ENCODE measurements at regions not wholly inside any gene's neighbourhood (a gene's known extent, or its start where the extent isn't known, plus 50 kb on each side); places are given as distances from the start of the nearest gene placed in this dataset.

DNA sequence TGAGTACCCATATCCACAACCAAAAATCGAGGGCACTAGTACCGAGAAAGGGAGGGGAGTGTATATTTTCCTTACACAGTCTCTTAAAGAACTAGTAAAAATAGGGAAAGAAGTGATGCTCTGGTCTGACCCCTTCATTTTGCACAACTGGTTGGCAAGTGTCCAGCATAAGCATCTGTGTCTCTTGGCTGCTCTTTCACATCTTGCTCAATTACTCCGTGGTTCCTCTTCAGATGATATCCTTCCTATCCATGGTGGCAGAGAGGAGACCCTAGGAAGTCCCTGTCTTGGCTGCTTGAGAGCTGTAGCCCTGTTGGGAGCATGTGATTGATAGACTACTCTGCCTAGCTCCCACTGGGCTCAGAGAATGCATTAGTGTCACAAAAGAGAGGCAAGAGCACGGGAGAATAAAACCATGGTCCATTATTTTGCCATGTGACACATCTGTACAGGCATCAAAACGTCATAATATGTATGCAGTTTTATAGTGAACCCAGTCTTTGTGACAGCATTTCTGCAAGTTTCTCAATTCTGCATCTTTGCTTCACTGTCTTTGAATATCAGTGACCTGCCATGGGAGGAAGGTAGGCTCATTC, 111.8 kb upstream of the ANKRD1 start:
- no peak for DNase-seq
- in situ Hi-C loops (cut with HindIII; ENCODE audit: low pct_ligation_motif_present, low pct_unique_long_range_greater_than_20kb, low sequenced_read_pairs), result no loop called here

GRCh38 chr10:91033324-91033950, 112.5 kb upstream of the ANKRD1 start:
- no peak for DNase-seq
- in situ Hi-C loops (cut with HindIII; ENCODE audit: low pct_ligation_motif_present, low pct_unique_long_range_greater_than_20kb, low sequenced_read_pairs), result no loop called here

GRCh38 chr10:91034042-91034441, 113.2 kb upstream of the ANKRD1 start:
- DNase-seq, result no peak

GRCh38 chr10:91034494-91035159, 113.7 kb upstream of the ANKRD1 start:
- in situ Hi-C loops (cut with HindIII; ENCODE audit: low pct_ligation_motif_present, low pct_unique_long_range_greater_than_20kb, low sequenced_read_pairs), result no loop called here
- DNase-seq, result no peak

More at GRCh38 chr10:91034042-91034441, 113.2 kb upstream of the ANKRD1 start:
- in situ Hi-C loops (cut with HindIII; ENCODE audit: low pct_ligation_motif_present, low pct_unique_long_range_greater_than_20kb, low sequenced_read_pairs), result no loop called here

GRCh38 chr10:91035650-91036292, 114.9 kb upstream of the ANKRD1 start:
- DNase-seq, result no peak
- in situ Hi-C loops (cut with HindIII; ENCODE audit: low pct_ligation_motif_present, low pct_unique_long_range_greater_than_20kb, low sequenced_read_pairs), result no loop called here

GRCh38 chr10:91036807-91037411, 116.0 kb upstream of the ANKRD1 start:
- no peak for DNase-seq
- in situ Hi-C loops (cut with HindIII; ENCODE audit: low pct_ligation_motif_present, low pct_unique_long_range_greater_than_20kb, low sequenced_read_pairs), result no loop called here

DNA sequence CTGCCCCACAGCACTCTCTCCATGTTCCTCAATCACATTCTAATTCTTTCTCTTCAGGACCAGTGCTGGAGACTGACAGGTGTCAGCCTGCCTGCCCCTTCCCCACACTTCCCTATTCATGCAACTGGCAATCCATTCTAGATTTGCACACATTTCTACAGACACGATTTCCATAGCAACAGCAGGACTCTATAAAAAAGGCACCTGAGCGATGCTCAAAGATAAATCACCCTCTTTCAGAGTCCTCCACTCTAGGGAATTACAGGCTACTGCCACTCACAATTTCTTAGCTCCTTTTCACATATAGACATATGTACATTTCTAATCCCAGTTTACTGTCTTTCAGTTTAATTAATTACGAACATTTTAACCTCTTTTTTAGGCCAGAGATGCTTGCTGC, 118.1 kb upstream of the ANKRD1 start:
- in situ Hi-C loops (cut with HindIII; ENCODE audit: low pct_ligation_motif_present, low pct_unique_long_range_greater_than_20kb, low sequenced_read_pairs), result no loop called here

GRCh38 chr10:91040343-91040742, 119.5 kb upstream of the ANKRD1 start:
- no peak for DNase-seq
- in situ Hi-C loops (cut with HindIII; ENCODE audit: low pct_ligation_motif_present, low pct_unique_long_range_greater_than_20kb, low sequenced_read_pairs), result no loop called here

More for the DNA sequence above, 118.1 kb upstream of the ANKRD1 start:
- no peak for DNase-seq

DNA sequence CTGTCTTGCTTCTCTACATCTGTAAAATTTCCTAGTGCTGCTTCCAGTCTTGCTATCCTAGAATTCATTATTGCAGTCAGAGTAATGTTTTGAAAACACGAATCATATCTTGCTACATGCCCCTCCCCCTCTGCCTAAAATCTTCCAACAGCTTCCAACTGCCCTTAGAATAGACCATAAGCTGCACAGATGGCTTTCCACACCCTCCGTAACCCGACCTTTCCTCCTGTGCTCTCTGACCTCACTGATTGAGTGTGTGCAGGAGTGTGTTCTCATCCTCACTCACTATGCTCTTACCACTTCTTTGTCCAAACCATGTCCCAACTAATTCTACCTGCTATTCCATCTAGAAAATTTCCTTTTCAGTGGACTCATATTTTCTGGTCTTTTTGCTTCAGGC, 121.2 kb upstream of the ANKRD1 start:
- in situ Hi-C loops (cut with HindIII; ENCODE audit: low pct_ligation_motif_present, low pct_unique_long_range_greater_than_20kb, low sequenced_read_pairs), result no loop called here
- DNase-seq, result no peak

GRCh38 chr10:91043173-91043910, 122.5 kb upstream of the ANKRD1 start:
- peak; percentile 47 for DNase-seq
- in situ Hi-C loops (cut with HindIII; ENCODE audit: low pct_ligation_motif_present, low pct_unique_long_range_greater_than_20kb, low sequenced_read_pairs), result no loop called here

DNA sequence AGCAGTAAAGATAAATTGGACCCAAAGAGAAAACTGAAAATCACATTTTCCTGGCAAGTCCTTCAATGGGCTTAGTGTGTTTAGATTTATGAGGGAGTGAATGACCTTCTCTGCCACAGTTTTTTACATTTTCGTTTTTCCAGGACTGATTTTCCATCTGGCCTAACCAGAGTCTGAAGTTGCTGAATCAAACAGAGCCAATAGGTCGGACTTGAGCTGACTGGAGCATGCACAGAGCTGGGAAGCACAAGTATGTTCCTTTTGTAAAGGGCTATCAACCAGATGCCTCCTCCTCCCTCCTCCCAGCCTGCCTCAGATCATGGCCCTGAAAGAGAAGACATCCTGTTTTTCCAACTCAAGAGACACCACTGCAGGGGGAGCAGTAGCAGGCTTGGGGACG, 126.0 kb upstream of the ANKRD1 start:
- no peak for DNase-seq
- in situ Hi-C loops (cut with HindIII; ENCODE audit: low pct_ligation_motif_present, low pct_unique_long_range_greater_than_20kb, low sequenced_read_pairs), result no loop called here

GRCh38 chr10:91048380-91048779, 127.5 kb upstream of the ANKRD1 start:
- in situ Hi-C loops (cut with HindIII; ENCODE audit: low pct_ligation_motif_present, low pct_unique_long_range_greater_than_20kb, low sequenced_read_pairs), result no loop called here
- DNase-seq, result no peak

DNA sequence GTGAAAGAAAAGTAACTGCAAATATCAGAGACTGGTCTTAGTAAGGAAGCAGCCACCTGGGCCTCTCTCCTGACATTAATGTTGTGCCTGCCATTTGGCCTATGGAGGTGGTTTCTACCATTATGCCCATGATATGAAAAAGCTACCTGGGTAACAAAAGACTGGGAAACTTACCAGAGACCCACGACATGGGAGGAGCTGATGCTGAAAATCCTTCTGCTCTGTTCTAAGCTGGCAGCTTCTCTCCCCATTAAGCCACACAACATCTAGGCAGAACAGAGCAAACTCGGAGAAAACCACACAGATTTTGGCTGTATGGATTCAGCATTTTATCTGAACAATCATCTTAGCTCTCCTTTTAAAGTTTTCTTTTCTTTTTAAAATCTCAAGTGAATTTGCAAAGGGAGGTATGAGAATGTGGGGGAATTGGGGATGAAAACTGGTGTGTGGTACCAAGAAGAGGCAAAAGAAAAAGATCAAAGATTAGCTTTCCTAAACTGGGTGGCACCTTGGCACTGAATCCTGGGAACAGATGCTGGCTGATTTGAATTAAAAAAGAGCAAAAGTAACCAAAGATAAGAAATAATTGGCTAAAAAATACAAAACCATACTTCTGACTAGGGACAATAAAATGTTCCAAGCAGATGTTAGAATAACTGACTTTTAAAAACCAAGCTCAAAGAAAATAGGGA, 128.6 kb upstream of the ANKRD1 start:
- in situ Hi-C loops (cut with HindIII; ENCODE audit: low pct_ligation_motif_present, low pct_unique_long_range_greater_than_20kb, low sequenced_read_pairs), result no loop called here
- no peak for DNase-seq

- in situ Hi-C loops (cut with HindIII; ENCODE audit: low pct_ligation_motif_present, low pct_unique_long_range_greater_than_20kb, low sequenced_read_pairs), result no loop called here
- no peak for DNase-seq
These were observed 129.1 kb upstream of the ANKRD1 start for GRCh38 chr10:91049988-91050360.

- DNase-seq, result no peak
- in situ Hi-C loops (cut with HindIII; ENCODE audit: low pct_ligation_motif_present, low pct_unique_long_range_greater_than_20kb, low sequenced_read_pairs), result no loop called here
These were observed 129.6 kb upstream of the ANKRD1 start for GRCh38 chr10:91050371-91051034.

GRCh38 chr10:91051829-91052228, 130.9 kb upstream of the ANKRD1 start:
- in situ Hi-C loops (cut with HindIII; ENCODE audit: low pct_ligation_motif_present, low pct_unique_long_range_greater_than_20kb, low sequenced_read_pairs), result no loop called here
- no peak for DNase-seq

DNA sequence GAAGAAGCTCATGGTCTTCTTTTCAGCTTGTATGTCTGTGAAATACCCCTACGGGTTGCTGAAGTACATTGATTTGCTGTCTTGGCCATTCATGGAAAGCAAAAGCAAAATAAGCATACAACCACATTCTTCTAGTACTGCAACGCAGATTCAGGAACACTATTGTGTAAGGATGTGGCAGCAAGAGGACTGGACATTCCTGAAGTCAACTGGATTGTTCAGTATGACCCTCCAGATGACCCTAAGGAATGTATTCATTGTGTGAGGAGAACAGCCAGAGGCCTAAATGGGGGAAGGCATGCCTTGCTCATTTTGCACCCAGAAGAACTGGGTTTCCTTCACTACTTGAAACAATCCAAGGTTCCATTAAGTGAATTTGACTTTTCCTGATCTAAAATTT, 133.4 kb upstream of the ANKRD1 start:
- DNase-seq, result no peak
- in situ Hi-C loops (cut with HindIII; ENCODE audit: low pct_ligation_motif_present, low pct_unique_long_range_greater_than_20kb, low sequenced_read_pairs), result no loop called here

DNA sequence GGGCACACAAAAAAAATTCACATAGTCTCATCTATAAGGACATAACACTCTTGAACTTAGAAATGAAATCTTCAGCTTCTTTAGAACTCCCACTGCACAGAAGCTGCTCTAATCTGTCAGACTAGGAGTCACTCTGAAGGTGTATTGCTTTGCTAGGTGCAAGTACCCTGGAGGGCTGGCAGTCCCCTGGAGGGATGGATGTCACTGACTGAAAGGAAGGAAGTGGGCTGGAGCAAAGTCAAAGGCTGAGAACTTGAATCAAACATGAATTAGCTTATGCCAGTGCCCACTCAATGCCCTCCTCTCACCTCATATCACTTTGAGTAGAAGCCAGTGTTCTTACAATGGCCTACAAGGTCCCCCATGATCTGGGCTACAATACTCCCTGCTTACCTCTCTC, 140.3 kb upstream of the ANKRD1 start:
- in situ Hi-C loops (cut with HindIII; ENCODE audit: low pct_ligation_motif_present, low pct_unique_long_range_greater_than_20kb, low sequenced_read_pairs), result no loop called here
- DNase-seq, result no peak
